ENCODE measurements at regions not wholly inside any gene's neighbourhood (a gene's known extent, or its start where the extent isn't known, plus 50 kb on each side); places are given as distances from the start of the nearest gene placed in this dataset.

DNA sequence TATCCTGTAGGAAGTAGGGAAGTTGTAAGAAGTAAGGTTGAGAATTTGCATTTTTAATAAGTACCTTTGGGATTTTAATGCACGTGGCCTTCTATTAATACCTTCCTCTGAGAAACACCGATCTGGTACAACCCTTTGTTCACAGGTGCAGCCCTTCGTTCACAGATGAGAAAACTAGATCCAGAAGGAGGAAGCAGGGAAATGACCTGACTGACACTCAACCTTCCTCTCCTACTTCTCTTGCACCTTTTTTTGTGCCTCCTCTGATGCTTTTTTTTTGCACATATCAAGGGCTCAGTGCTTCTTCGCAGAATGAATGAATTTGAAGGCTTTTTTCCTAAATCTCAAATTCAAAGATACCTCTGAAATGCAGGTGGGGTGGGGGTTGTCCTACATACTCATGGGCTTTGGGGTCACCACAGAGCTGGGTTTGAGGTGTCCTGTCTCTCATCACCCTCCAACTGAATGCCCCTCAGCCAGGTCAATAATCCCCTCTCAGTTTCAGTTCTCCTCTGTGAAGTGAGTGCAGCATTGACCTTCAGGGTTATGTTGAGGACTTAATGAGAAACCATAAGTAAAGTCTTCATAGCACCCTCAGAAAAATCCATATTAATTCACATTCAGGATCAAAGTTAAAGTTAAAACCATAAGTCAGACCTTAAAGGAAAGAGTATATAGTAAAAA lies 161.5 kb upstream of the CTNNB1 start:
- Histone ChIP-seq H3K36me3 (no peaks in the 10 kb centered on the region), H3K4me3 (replicated peaks in 1 of 3) (no peak overlapping the region), H3K4me1 (no peaks in the 10 kb centered on the region), H3K27me3 (no peaks in the 10 kb centered on the region), H3K27ac (no peak overlapping the region), H3K9me3 (no peaks in the 10 kb centered on the region)
- intact Hi-C loops (cut with DNase I): no loop called here
- TF ChIP-seq POLR2A (IDR thresholded peaks at IDR 0.05): no peak
- TF ChIP-seq, protein P1, sequence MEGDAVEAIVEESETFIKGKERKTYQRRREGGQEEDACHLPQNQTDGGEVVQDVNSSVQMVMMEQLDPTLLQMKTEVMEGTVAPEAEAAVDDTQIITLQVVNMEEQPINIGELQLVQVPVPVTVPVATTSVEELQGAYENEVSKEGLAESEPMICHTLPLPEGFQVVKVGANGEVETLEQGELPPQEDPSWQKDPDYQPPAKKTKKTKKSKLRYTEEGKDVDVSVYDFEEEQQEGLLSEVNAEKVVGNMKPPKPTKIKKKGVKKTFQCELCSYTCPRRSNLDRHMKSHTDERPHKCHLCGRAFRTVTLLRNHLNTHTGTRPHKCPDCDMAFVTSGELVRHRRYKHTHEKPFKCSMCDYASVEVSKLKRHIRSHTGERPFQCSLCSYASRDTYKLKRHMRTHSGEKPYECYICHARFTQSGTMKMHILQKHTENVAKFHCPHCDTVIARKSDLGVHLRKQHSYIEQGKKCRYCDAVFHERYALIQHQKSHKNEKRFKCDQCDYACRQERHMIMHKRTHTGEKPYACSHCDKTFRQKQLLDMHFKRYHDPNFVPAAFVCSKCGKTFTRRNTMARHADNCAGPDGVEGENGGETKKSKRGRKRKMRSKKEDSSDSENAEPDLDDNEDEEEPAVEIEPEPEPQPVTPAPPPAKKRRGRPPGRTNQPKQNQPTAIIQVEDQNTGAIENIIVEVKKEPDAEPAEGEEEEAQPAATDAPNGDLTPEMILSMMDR (IDR thresholded peaks at IDR 0.05): no peak
- DNase-seq: no peak
- WGBS, 2 donors: 85 to 90% methylated on average over 4 of the region's 4 CpGs

DNA sequence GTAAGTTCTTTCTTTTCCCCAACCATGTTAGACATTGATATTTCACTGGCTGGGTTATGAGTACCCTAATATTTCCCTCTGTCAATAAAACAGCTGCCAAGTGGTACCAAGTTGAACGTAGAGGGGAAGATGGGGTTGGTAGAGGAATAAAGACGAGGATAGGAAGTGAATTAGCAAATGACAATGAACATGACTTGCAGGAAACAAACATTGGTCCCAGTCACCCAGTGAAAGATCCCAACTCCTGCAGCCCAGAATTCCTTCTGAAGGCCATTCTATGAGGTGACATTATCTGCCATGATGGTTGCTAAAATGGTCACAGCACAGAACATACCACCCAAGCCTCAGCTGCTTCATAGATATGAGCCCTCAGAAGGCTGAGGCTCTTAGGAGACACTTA lies 159.0 kb upstream of the CTNNB1 start:
- Histone ChIP-seq H3K4me3 (replicated peaks in 1 of 3) (no peak overlapping the region), H3K4me1 (no peaks in the 10 kb centered on the region), H3K36me3 (no peaks in the 10 kb centered on the region), H3K27ac (no peak overlapping the region), H3K27me3 (no peaks in the 10 kb centered on the region), H3K9me3 (no peaks in the 10 kb centered on the region)
- 89 to 96% methylated on average over 2 of the region's 2 CpGs for WGBS, 2 donors
- TF ChIP-seq POLR2A (IDR thresholded peaks at IDR 0.05): no peak
- TF ChIP-seq, protein P1 (IDR thresholded peaks at IDR 0.05): no peak
- DNase-seq: no peak
- intact Hi-C loops (cut with DNase I): no loop called here

DNA sequence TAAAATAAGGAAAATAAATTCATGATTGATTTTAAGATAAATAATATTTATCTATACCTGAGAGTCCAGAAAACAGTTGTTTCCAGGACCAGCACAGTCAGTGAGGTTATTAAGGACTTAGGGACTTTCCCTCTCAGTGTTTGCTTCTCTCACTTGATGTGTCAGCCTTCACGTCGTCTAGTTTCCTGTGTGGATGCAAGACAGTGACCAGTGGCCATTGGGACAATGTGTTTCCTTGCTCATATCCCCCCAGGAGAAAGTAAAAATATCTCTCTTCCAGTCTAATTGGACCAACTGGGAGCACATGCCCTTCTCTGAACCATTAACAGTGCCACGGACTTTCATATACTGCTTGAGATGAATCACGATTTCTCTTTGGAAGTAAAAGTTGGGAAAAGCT lies 157.8 kb upstream of the CTNNB1 start:
- DNase-seq: no peak

DNA sequence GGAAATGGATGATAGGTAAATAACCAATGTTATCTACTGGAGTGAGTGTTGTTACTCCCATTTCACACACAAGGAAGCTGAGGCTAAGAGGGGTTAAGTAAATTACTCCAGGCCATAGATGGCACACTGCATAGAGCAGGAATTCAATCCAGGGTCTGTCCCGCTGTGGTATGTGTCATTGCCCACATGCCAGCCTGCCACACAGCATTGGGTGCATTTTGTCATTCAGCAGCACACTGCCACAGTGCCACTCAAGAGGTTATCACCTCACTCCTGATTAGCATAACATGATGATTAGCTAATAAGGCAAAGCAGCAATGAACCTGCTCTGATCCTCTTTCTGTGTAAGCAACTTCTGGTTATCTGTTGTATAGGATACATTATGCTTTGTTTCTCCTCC lies 157.4 kb upstream of the CTNNB1 start:
- H3K36me3 ChIP-seq: no peaks in the 10 kb centered on the region
- WGBS, 2 donors: 88 to 100% methylated on average over 1 of the region's 1 CpG
- H3K27me3 ChIP-seq: no peaks in the 10 kb centered on the region
- H3K4me1 ChIP-seq: no peaks in the 10 kb centered on the region
- TF ChIP-seq POLR2A (IDR thresholded peaks at IDR 0.05): no peak
- TF ChIP-seq, protein P1 (IDR thresholded peaks at IDR 0.05): no peak
- DNase-seq: no peak
- no peak overlapping the region for H3K27ac ChIP-seq
- intact Hi-C loops (cut with DNase I): no loop called here
- no peaks in the 10 kb centered on the region for H3K9me3 ChIP-seq
- no peak overlapping the region for H3K4me3 ChIP-seq (replicated peaks in 1 of 3)

More for the DNA sequence above, 157.8 kb upstream of the CTNNB1 start:
- no peaks in the 10 kb centered on the region for H3K27me3 ChIP-seq
- no peak overlapping the region for H3K27ac ChIP-seq
- no peaks in the 10 kb centered on the region for H3K36me3 ChIP-seq
- H3K4me3 ChIP-seq (replicated peaks in 1 of 3): no peak overlapping the region
- no peak for TF ChIP-seq POLR2A (IDR thresholded peaks at IDR 0.05)
- TF ChIP-seq, protein P1 (IDR thresholded peaks at IDR 0.05): no peak
- 63 to 68% methylated on average over 4 of the region's 4 CpGs for WGBS, 2 donors
- no peaks in the 10 kb centered on the region for H3K9me3 ChIP-seq
- H3K4me1 ChIP-seq: no peaks in the 10 kb centered on the region
- intact Hi-C loops (cut with DNase I): no loop called here

DNA sequence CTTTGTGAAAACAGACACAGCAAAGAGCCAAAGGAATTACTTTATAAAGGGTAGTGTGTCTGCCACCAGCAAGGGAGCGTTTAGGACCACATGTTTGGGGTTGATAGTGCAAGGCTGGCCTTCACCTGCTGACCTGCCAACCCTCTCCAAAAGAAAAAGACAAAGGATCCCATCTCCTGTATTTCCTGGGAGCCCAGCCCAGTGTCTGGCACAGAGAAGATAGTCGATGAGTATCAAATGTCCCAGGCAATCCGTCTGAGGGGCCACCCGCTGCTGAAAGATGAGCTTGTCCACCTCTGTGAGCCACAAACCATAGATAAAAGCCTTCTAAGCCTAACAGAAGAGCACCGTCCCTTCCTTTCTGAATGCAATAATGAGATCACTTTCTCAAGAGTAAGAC lies 154.8 kb upstream of the CTNNB1 start:
- no peaks in the 10 kb centered on the region for H3K36me3 ChIP-seq
- no peak overlapping the region for H3K4me3 ChIP-seq (replicated peaks in 1 of 3)
- no peaks in the 10 kb centered on the region for H3K9me3 ChIP-seq
- H3K27ac ChIP-seq: no peak overlapping the region
- no peaks in the 10 kb centered on the region for H3K27me3 ChIP-seq
- no peak for TF ChIP-seq POLR2A (IDR thresholded peaks at IDR 0.05)
- TF ChIP-seq, protein P1 (IDR thresholded peaks at IDR 0.05): no peak
- DNase-seq: no peak
- intact Hi-C loops (cut with DNase I): no loop called here
- WGBS, 2 donors: 86 to 89% methylated on average over 5 of the region's 5 CpGs
- H3K4me1 ChIP-seq: no peaks in the 10 kb centered on the region

All from thyroid gland (tissue), 4 donors.